ENCODE measurements at regions not wholly inside any gene's neighbourhood (a gene's known extent, or its start where the extent isn't known, plus 50 kb on each side); places are given as distances from the start of the nearest gene placed in this dataset.
A peak's percentile ranks its signal among the peaks of the same experiment; 100 is the strongest.
"Not testable (repeated sequence)": the region's sequence is repeated elsewhere in the genome, so short reads cannot be mapped to it uniquely, and the experiment has no call there.

GRCh38 chr1:175265091-175265490 is 72.5 kb upstream of the KIAA0040 start:
- TF ChIP-seq, protein P1, sequence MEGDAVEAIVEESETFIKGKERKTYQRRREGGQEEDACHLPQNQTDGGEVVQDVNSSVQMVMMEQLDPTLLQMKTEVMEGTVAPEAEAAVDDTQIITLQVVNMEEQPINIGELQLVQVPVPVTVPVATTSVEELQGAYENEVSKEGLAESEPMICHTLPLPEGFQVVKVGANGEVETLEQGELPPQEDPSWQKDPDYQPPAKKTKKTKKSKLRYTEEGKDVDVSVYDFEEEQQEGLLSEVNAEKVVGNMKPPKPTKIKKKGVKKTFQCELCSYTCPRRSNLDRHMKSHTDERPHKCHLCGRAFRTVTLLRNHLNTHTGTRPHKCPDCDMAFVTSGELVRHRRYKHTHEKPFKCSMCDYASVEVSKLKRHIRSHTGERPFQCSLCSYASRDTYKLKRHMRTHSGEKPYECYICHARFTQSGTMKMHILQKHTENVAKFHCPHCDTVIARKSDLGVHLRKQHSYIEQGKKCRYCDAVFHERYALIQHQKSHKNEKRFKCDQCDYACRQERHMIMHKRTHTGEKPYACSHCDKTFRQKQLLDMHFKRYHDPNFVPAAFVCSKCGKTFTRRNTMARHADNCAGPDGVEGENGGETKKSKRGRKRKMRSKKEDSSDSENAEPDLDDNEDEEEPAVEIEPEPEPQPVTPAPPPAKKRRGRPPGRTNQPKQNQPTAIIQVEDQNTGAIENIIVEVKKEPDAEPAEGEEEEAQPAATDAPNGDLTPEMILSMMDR (IDR thresholded peaks at IDR 0.05; ENCODE audit: extremely low read depth, missing control alignments) = no peak
- DNase-seq (ENCODE audit: low spot score) = no peak

DNA sequence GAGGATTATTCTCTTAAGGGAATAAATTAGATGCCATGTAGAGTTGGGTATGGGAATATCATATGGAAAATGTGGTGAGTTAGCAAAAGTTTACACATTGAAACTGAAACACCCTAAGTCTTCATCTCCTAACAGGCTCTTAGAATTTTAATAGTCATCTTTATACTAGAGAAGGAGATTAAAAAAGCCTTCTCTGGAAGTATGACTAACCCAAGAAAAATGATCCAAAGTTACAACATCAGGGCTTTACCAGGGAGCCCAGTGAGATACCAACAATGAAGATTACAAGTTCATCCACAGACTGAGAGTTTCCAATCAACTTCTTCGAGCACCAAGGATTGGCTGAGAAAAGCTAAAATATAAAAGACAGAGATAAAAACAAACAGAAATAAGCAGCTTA is 70.0 kb upstream of the KIAA0040 start:
- no peak for DNase-seq (ENCODE audit: low spot score)
- TF ChIP-seq, protein P1 (IDR thresholded peaks at IDR 0.05; ENCODE audit: extremely low read depth, missing control alignments) = no peak

GRCh38 chr1:175256246-175256645 is 63.7 kb upstream of the KIAA0040 start:
- DNase-seq (ENCODE audit: low spot score) = not testable (repeated sequence)

DNA sequence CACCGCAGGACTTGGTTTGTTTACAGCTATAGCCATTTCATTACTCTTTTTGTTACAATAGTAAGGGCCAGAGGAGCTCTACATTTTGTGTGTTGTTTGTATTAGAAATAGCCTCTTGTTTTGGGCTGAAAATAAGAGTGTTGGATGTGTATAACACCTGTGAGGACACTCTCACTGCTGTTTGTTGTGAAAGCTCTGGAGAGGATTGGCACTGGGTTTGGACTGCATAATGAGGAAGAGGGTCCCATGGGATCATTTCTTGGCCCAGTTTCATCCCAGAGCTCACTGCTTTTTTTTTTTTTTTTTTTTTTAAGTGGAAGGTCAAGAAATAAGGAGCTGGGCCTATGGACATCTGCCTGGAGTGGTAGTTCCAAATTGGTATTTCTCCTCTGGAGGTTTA is 61.6 kb upstream of the KIAA0040 start:
- no peak for DNase-seq (ENCODE audit: low spot score)
- TF ChIP-seq, protein P1 (IDR thresholded peaks at IDR 0.05; ENCODE audit: extremely low read depth, missing control alignments) = no peak

DNA sequence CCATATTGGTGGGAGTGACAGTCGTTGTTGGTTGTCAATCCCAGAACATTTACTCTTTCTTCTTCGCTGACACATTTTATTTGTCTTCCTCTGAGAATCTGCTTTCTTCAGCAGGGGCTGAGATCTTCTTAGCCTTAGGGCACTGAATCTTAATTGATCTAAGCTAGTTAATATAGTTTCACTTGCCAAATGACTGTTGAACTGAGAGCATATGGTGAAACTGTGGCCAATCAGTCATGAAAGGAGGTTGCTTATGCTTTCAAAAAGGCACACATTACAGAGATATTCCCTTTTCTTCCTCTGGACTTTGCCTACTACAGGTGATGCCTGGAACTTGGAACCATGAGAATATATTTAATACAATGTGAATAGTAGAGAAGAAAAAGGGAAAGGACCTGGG is 60.0 kb upstream of the KIAA0040 start:
- TF ChIP-seq, protein P1 (IDR thresholded peaks at IDR 0.05; ENCODE audit: extremely low read depth, missing control alignments) = no peak
- DNase-seq (ENCODE audit: low spot score) = peak; percentile 6

DNA sequence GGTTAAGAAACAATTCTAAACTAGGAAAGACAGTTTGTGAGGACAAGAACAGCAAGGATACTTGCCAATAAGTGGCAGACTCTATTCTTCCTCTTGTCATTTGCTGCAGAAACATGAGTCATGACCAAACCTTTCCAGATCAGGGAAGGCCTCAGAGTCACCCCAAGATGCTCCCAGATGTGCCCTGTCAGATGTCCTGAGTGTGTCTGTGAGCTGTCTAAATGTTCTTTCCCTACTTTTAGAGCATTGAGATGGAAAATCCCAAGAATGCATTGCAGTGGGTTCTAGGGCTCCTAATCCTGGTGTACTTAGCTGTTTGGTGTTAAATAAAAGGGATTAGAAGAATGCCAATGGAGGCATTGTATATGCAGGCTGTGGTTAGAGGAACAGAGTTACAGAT is 57.5 kb upstream of the KIAA0040 start:
- no peak for DNase-seq (ENCODE audit: low spot score)
- TF ChIP-seq, protein P1 (IDR thresholded peaks at IDR 0.05; ENCODE audit: extremely low read depth, missing control alignments) = no peak

DNA sequence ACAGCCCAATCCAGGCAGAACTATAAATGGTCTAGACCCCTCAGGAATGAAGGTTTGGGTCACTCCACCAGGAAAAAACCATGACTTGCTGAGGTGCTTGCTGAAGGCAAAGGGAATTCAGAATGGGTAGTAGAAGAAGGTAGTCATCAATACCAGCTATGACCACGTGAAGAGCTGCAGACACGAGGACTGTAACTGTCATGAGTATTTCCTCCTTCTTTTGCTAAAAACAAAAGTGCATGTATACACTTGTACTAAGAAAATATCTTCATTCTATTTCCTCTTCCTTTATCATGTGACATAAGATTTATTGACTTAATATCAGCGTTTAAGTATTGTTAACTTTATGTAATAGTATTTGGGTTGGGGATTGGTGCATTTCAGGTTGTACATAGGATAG is 55.5 kb upstream of the KIAA0040 start:
- DNase-seq (ENCODE audit: low spot score) = not testable (repeated sequence)

- DNase-seq (ENCODE audit: low spot score) = not testable (repeated sequence)
Observed at GRCh38 chr1:175247056-175247455, 54.5 kb upstream of the KIAA0040 start.

GRCh38 chr1:175245324-175245723 is 52.7 kb upstream of the KIAA0040 start:
- TF ChIP-seq, protein P1 (IDR thresholded peaks at IDR 0.05; ENCODE audit: extremely low read depth, missing control alignments) = no peak
- no peak for DNase-seq (ENCODE audit: low spot score)
